ENCODE measurements at regions not wholly inside any gene's neighbourhood (a gene's known extent, or its start where the extent isn't known, plus 50 kb on each side); places are given as distances from the start of the nearest gene placed in this dataset.

DNA sequence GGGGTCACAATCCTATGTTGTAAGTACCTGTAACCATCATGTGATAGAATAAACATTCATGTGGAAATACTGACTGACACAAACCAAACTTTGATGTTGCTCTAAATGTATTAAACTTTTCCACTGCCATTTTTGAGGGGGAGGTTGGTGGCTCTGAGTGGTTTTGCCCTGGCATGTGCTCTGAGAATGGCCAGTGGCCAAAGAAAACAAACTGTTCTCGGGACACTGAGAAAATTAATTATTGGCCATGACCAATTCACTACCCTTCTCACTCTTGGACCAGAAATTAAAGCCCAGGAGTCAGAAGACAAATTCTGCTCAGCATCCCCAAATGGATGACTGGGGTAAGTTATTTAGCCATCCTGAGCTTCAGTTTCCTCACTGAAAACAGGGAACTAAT lies 195.9 kb downstream of the XPNPEP1 start:
- no peak for TF ChIP-seq ZBTB21 (CRISPR knock-in tag; IDR thresholded peaks at IDR 0.05; ENCODE audit: borderline replicate concordance)
- TF ChIP-seq ZNF138 (CRISPR knock-in tag; conservative IDR thresholded peaks at IDR 0.05), result no peak
- no peak for TF ChIP-seq ARID4B (CRISPR knock-in tag; IDR thresholded peaks at IDR 0.05; ENCODE audit: borderline replicate concordance)

All from WTC11 (cell line).